GM12878 (cell line): ENCODE measurements at regions not wholly inside any gene's neighbourhood (a gene's known extent, or its start where the extent isn't known, plus 50 kb on each side); places are given as distances from the start of the nearest gene placed in this dataset.

Source experiments
- ATAC-seq: fragments of 200-7000 bp; cut with Tn5 transposase; 3 replicates; pipeline ENCODE4 v1.9.1; 2020; ENCODE audit warnings: mild to moderate bottlenecking, moderate library complexity
- BruUV-seq: library from RNA; stranded (reverse); fragments of 400-500 nt; replicated peaks from 2 replicates; lab custom pipeline; 2021; lab: Mats Ljungman, UMichigan
- CTCF ChIA-PET: fragments of 300-600 bp; sonication (Branson Sonifier 250); formaldehyde crosslinking; extraction: SDS; loops from one replicate; lab custom pipeline; 2021; ENCODE audit warnings: inconsistent platforms; lab: Yijun Ruan, JAX
- POLR2A ChIA-PET: fragments of 350-600 bp; formaldehyde crosslinking; extraction: SDS; loops from one replicate; lab custom pipeline; 2021; ENCODE audit warnings: inconsistent platforms; lab: Charles Lee
- RAD21 ChIA-PET: fragments of 300-600 bp; sonication (Branson Sonifier 250); formaldehyde crosslinking; loops from one replicate; lab custom pipeline; 2023; ENCODE audit warnings: antibody characterized with exemption; ENCODE audit not compliant: unreplicated experiment; lab: Charles Lee
- SMC1A ChIA-PET: fragments of 300-600 bp; sonication (Branson Sonifier 250); formaldehyde crosslinking; loops from one replicate; lab custom pipeline; 2023; ENCODE audit not compliant: unreplicated experiment, uncharacterized antibody; lab: Charles Lee
- DNase-seq: peaks from one replicate; pipeline ENCODE4 v3.0.0-alpha.2; 2011; ENCODE audit warnings: low read depth, low spot score
- FAIRE-seq: peaks from 3 replicates; lab custom pipeline; 2011; peaks lifted over from hg19 to GRCh38; lab: Jason Lieb, UNC
- H2AFZ ChIP-seq: 2 replicates; pipeline ENCODE4 v1.6.0; 2011; ENCODE audit warnings: low read depth, low read length, control low read depth; ENCODE audit not compliant: control insufficient read depth
- H3K27ac ChIP-seq: 2 replicates; pipeline ENCODE4 v1.5.1; 2011; ENCODE audit warnings: control low read depth; ENCODE audit not compliant: control insufficient read depth, insufficient read depth
- H3K27me3 ChIP-seq, 2 experiments: replicated peaks in 1 of 2; 2 replicates each; pipeline versions ENCODE4 v1.6.0 to v1.6.1; 2011; ENCODE audit warnings: low read length in 1 of 2; ENCODE audit not compliant: control insufficient read depth in 2 of 2, insufficient read depth in 2 of 2
- H3K36me3 ChIP-seq, 2 experiments: 2 replicates each; pipeline ENCODE4 v1.5.1; 2011; ENCODE audit warnings: low read length in 1 of 2; ENCODE audit not compliant: control insufficient read depth in 2 of 2, insufficient read depth in 2 of 2
- H3K4me1 ChIP-seq: 2 replicates; pipeline ENCODE4 v1.6.1; 2011; ENCODE audit warnings: mild to moderate bottlenecking, low read length, moderate library complexity, mixed read lengths; ENCODE audit not compliant: control insufficient read depth, insufficient read depth
- H3K4me2 ChIP-seq: 2 replicates; pipeline ENCODE4 v1.6.0; 2011; ENCODE audit warnings: control low read depth; ENCODE audit not compliant: control insufficient read depth, insufficient read depth
- H3K4me3 ChIP-seq: fragments of 200-600 bp; sonication (generic); 2 replicates; pipeline ENCODE4 v1.5.1; 2016
- H3K79me2 ChIP-seq: 2 replicates; pipeline ENCODE4 v1.6.0; 2011; ENCODE audit warnings: low read length; ENCODE audit not compliant: control insufficient read depth, insufficient read depth
- H3K9ac ChIP-seq: 2 replicates; pipeline ENCODE4 v1.8.0; 2011; ENCODE audit warnings: low read length, control low read depth, mixed read lengths; ENCODE audit not compliant: control insufficient read depth, insufficient read depth
- H3K9me3 ChIP-seq: replicated peaks from 3 replicates; pipeline ENCODE4 v1.5.1; 2011; ENCODE audit warnings: mild to moderate bottlenecking, low read length; ENCODE audit not compliant: control insufficient read depth, insufficient read depth
- H4K20me1 ChIP-seq: 2 replicates; pipeline ENCODE4 v1.6.0; 2011; ENCODE audit not compliant: control insufficient read depth, insufficient read depth
- ASH2L ChIP-seq: fragments of 300-600, 200-600 bp; sonication (generic); IDR thresholded peaks from 2 replicates; pipeline ENCODE4 v1.6.1; 2017; ENCODE audit warnings: low read depth, mild to moderate bottlenecking, borderline replicate concordance
- BHLHE40 ChIP-seq, 2 experiments: fragments of 450-650 bp in 1 of 2; IDR thresholded peaks; 2 replicates each; pipeline ENCODE4 v1.6.1; 2011 to 2017; ENCODE audit warnings: low read depth in 2 of 2, borderline replicate concordance in 1 of 2, improper control_type of control experiment in 1 of 2, low read length in 1 of 2, mild to moderate bottlenecking in 1 of 2
- CHD4 ChIP-seq: fragments of 200-600 bp; sonication (generic); IDR thresholded peaks from 2 replicates; pipeline ENCODE4 v1.6.1; 2016; ENCODE audit warnings: mild to moderate bottlenecking
- CREM ChIP-seq: IDR thresholded peaks from 2 replicates; pipeline ENCODE4 v1.6.1; 2014; ENCODE audit warnings: antibody characterized with exemption, low read depth
- MAX ChIP-seq: IDR thresholded peaks from 2 replicates; pipeline ENCODE4 v1.6.1; 2012; ENCODE audit warnings: low read depth, low read length, improper control_type of control experiment
- NBN ChIP-seq: fragments of 450-650 bp; IDR thresholded peaks from 2 replicates; pipeline ENCODE4 v1.6.1; 2016
- NFYA ChIP-seq: IDR thresholded peaks from 2 replicates; pipeline ENCODE4 v1.6.1; 2011; ENCODE audit warnings: low read depth, mild to moderate bottlenecking, low read length, improper control_type of control experiment, borderline replicate concordance
- NKRF ChIP-seq: fragments of 450-650 bp; conservative IDR thresholded peaks from 2 replicates; pipeline ENCODE4 v1.6.1; 2017; ENCODE audit warnings: mild to moderate bottlenecking, moderate library complexity
- POLR2A ChIP-seq: IDR thresholded peaks from 2 replicates; pipeline ENCODE4 v1.6.1; 2011; ENCODE audit warnings: low read depth, mild to moderate bottlenecking, low read length
- REST ChIP-seq: IDR thresholded peaks from 2 replicates; pipeline ENCODE4 v1.6.1; 2012; ENCODE audit warnings: mild to moderate bottlenecking, low read depth, low read length
- TAF1 ChIP-seq: IDR thresholded peaks from 2 replicates; pipeline ENCODE4 v1.6.1; 2011; ENCODE audit warnings: mild to moderate bottlenecking, low read depth, low read length, borderline replicate concordance
- TARDBP ChIP-seq: IDR thresholded peaks from 2 replicates; pipeline ENCODE4 v1.6.1; 2016; ENCODE audit warnings: borderline replicate concordance
- TBL1XR1 ChIP-seq: IDR thresholded peaks from 2 replicates; pipeline ENCODE4 v1.6.1; 2012; ENCODE audit warnings: low read depth, low read length, improper control_type of control experiment
- ZBTB4 ChIP-seq: fragments of 450-650 bp; formaldehyde crosslinking; IDR thresholded peaks from 2 replicates; pipeline ENCODE4 v1.4.0; 2022; ENCODE audit warnings: mild to moderate bottlenecking, moderate library complexity
- WGBS: methylation state at CpG from one replicate; pipeline ENCODE4 v1.1.6; 2016; ENCODE audit warnings: low lambda C conversion rate; ENCODE audit not compliant: insufficient replicate concordance, insufficient coverage; ENCODE audit errors: missing lambda C conversion rate; 5-methylcytosine and 5-hydroxymethylcytosine counted together
- in situ Hi-C: fragments of 300-500 bp; cut with MboI; formaldehyde crosslinking; loops from 9 replicates; pipeline ENCODE4 v1.14.3; 2018; ENCODE audit warnings: mixed read lengths
- intact Hi-C: fragments of 100-400 bp; cut with micrococcal nuclease; formaldehyde crosslinking; loops from one replicate; pipeline ENCODE4 v1.14.2; 2022; ENCODE audit not compliant: unreplicated experiment

- TF ChIP-seq MAX (no peak), BHLHE40 (IDR thresholded peaks at IDR 0.05; ENCODE audit: borderline replicate concordance in 1 of 2, low read depth in 2 of 2, low read length in 1 of 2) (no peak), ASH2L (no peak), CHD4 (no peak), NBN (no peak), TBL1XR1 (no peak)
These were observed 149.0 kb upstream of the RAB4A start (continued) for GRCh38 chr1:229121845-229122436.

GRCh38 chr1:229122606-229123005, 148.3 kb upstream of the RAB4A start:
- 20% methylated on average over 6 of the region's 6 CpGs for WGBS
- Histone ChIP-seq H3K27ac (no peak overlapping the region), H3K4me3 (no peak overlapping the region), H3K36me3 (no peaks in the 10 kb centered on the region), H2AFZ (no peak overlapping the region), H3K79me2 (no peaks in the 10 kb centered on the region), H3K4me2 (no peak overlapping the region), H3K4me1 (no peaks in the 10 kb centered on the region; the same call in 1 of the 2 replicates), H3K9ac (no peak overlapping the region), H3K27me3 (peaks cover 2% of the 10 kb centered on the region in 2 experiments; a peak in 3 of 4 replicates), H3K9me3 (no peaks in the 10 kb centered on the region; the same call in 2 of the 3 replicates), H4K20me1 (no peaks in the 10 kb centered on the region)
- POLR2A ChIA-PET, result no interaction called here
- CTCF ChIA-PET, result interaction anchor here (1.1 kb wide), 1 partner anchor 30 kb away, joined by 4 read pairs; no protein-coding TSS in a partner anchor
- FAIRE-seq (no peak), ATAC-seq (no peak), DNase-seq (no peak)
- in situ Hi-C loops (no loop called here), intact Hi-C loops (no loop called here)
- SMC1A ChIA-PET, result no interaction called here
- BruUV-seq, result no TSS peak
- RAD21 ChIA-PET, result no interaction called here
- TF ChIP-seq TARDBP (no peak), POLR2A (no peak), ZBTB4 (CRISPR knock-in tag) (no peak), NFYA (no peak), NKRF (no peak), CREM (no peak), TAF1 (no peak), REST (no peak)
